ENCODE measurements at regions not wholly inside any gene's neighbourhood (a gene's known extent, or its start where the extent isn't known, plus 50 kb on each side); places are given as distances from the start of the nearest gene placed in this dataset.
A peak's percentile ranks its signal among the peaks of the same experiment; 100 is the strongest.

GRCh38 chr6:156282087-156282486 lies 495.1 kb upstream of the ARID1B start:
- peak; percentile 33; the same call in 1 of the 2 replicates for TF ChIP-seq POLR2AphosphoS5 (IDR thresholded peaks at IDR 0.05; ENCODE audit: borderline replicate concordance, low read depth, low read length)
- no peak for TF ChIP-seq EZH2 (IDR thresholded peaks at IDR 0.05)

Data from SK-N-MC (cell line).